Embryonic facial prominence (tissue), 1 donor: ENCODE measurements at regions not wholly inside any gene's neighbourhood (a gene's known extent, or its start where the extent isn't known, plus 50 kb on each side); places are given as distances from the start of the nearest gene placed in this dataset.
"Not testable (repeated sequence)": the region's sequence is repeated elsewhere in the genome, so short reads cannot be mapped to it uniquely, and the experiment has no call there.

Experiments used
- DNase-seq: peaks from one replicate; pipeline ENCODE4 v3.0.0-alpha.2; 2016; ENCODE audit errors: extremely low spot score

DNA sequence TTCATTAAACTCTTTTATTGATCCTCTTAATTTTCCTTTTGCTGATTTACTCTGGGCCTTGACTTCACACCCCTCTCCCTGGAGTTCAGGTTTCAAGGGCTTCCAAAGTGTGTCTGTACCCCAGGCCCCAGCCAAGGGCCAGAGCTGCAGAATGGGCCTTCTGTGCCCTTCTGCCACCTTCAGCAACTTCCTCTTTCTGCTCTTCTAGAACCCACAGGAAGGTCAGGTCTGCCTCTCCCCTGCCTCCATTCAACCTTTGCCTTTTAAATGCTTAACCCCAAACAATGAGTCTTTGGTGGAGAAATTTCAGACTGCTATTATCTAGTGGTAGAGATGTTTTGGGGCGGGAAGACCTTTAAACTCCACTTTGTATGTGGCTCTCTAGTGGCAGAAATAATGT lies 63.1 kb downstream of the TSN start:
- no peak for DNase-seq

- no peak for DNase-seq
These were observed 64.4 kb downstream of the TSN start for GRCh38 chr2:121819846-121820245.

GRCh38 chr2:121821476-121822158 lies 66.2 kb downstream of the TSN start:
- DNase-seq, result no peak

- no peak for DNase-seq
These were observed 68.8 kb downstream of the TSN start for GRCh38 chr2:121824264-121824663.

DNA sequence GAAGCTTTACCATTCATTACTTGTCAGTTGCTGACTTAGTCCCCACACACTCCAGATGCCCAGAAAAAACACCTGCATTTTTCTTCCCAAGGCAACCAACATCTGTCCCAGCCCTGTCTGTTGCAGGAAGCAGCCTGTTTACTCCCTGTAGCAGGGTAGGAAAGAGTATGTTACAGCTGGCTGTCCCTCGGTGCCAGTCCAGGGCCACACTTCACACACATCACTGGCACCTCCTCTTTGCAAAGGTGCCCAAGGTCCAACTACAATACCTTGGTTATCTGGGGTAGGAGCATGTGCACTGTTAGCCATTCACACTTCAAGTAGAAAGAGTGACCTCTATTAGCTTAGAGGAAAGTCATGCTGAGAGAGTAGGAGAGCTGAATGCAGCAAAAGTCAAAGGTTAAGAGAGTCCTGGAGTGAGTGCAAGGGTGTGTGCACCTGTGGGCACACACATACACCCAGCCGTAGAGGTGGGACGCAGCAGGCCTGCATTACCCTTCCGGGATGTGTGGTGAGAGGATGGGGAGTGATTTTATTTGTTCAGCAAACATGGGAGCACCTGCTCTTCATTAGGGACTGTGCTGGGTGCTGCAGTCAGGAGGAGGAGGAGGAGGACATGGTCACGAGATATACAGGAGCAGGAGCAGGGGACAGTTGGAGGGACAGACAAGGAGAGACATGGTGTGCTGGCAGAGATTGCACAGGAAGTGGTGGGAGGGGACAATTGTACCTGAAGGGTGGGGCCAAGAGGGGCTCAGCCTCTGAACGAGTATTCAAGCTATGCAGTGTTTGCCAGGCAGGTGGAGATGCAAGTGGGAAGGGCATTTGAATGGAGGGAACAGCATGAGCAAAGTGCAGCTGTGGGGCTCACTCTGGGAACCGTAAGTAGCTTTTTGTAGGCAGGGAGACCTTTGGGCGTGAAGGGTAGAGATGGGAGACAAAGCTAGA lies 69.8 kb downstream of the TSN start:
- DNase-seq, result no peak

DNA sequence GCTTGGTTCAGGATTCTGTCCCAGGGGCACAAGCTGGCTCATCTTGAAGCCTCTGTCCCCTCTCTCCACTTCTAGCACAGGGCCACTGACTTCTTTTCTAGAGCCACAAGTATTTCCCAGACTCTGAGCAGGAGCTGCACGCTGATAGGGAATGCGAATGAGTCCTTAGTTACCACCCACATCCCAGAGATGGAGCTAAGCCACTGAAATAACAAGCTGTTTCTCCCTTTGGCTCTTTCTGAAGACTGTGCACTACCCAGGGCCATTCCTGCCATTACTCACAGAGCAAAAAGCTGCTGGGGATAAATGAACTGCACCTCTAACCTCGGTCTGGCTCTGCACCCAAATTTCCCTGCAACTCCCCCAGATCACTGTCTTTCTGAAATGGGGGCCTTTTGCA lies 70.6 kb downstream of the TSN start:
- DNase-seq, result no peak

DNA sequence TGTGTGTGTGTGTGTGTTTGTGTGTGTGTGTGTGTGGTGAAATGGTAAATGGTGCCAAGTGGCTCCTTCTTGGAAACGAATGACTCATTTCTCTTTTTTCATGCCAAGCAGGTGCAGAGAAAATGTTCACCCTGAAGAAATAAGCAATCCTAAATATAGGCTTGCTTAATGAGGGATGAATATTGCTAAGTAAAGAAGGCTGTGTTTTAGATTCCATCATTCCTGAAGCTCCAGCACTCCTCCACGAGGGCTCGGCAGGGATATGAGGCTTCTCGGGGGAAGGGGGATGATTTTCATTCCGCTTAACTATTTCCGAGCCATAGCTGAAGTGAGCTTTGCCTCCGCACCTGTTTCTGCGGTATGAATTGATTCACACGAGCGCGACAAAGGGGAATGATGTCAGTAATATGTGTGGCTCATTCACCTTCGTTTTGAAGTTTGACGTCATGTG lies 72.9 kb downstream of the TSN start:
- DNase-seq, result no peak

GRCh38 chr2:121830809-121831208 lies 75.4 kb downstream of the TSN start:
- no peak for DNase-seq

GRCh38 chr2:121831841-121832240 lies 76.4 kb downstream of the TSN start:
- DNase-seq, result no peak

- DNase-seq, result no peak
These were observed 77.2 kb downstream of the TSN start for GRCh38 chr2:121832412-121833357.

GRCh38 chr2:121833358-121833723 lies 77.9 kb downstream of the TSN start:
- DNase-seq, result no peak

GRCh38 chr2:121836611-121837010 lies 81.2 kb downstream of the TSN start:
- no peak for DNase-seq

- DNase-seq, result no peak
These were observed 82.1 kb downstream of the TSN start for GRCh38 chr2:121837591-121837990.

GRCh38 chr2:121838551-121838950 lies 83.1 kb downstream of the TSN start:
- no peak for DNase-seq

- no peak for DNase-seq
These were observed 84.1 kb downstream of the TSN start for GRCh38 chr2:121839584-121839983.

GRCh38 chr2:121849236-121849635 lies 93.8 kb downstream of the TSN start:
- no peak for DNase-seq

GRCh38 chr2:121853149-121853548 lies 97.7 kb downstream of the TSN start:
- DNase-seq, result not testable (repeated sequence)

GRCh38 chr2:121855510-121855909 lies 100.1 kb downstream of the TSN start:
- DNase-seq, result no peak

DNA sequence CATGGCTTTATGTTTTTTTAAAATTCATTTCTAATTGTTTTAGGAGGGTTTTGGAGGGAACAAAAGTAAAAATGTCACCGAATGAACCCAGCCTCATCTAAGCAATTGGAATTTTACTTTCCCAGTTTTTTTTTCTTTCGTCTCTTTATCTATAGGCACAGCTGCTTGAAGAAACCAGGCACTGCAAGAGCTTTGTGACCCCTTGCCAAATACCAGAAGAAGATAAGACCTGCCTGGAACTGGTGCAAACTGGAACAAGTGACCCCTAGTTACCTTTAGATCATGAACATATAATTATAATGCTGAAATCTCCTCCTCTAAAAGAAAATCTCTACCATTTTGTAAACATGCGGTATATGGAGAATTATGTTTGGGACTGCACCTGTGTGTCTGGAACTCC lies 100.9 kb downstream of the TSN start:
- no peak for DNase-seq

GRCh38 chr2:121858369-121858768 lies 102.9 kb downstream of the TSN start:
- DNase-seq, result no peak

GRCh38 chr2:121858847-121859246 lies 103.4 kb downstream of the TSN start:
- no peak for DNase-seq
